Lower leg skin (tissue), 4 donors: ENCODE measurements at regions not wholly inside any gene's neighbourhood (a gene's known extent, or its start where the extent isn't known, plus 50 kb on each side); places are given as distances from the start of the nearest gene placed in this dataset.

Experiments
- DNase-seq, 2 donors: peaks; one replicate each; pipeline ENCODE4 v3.0.0-alpha.2; 2019; ENCODE audit warnings: low spot score in 2 of 2
- H3K4me3 ChIP-seq: fragments of 200-600 bp; sonication (generic); 2 replicates; pipeline ENCODE4 v1.5.1; 2017; ENCODE audit warnings: mild to moderate bottlenecking, low read depth; ENCODE audit not compliant: poor library complexity, severe bottlenecking
- POLR2A ChIP-seq, 2 donors: fragments of 450-650 bp; IDR thresholded peaks; one replicate each; pipeline ENCODE4 v1.6.1; 2016 to 2017; ENCODE audit warnings: antibody characterized with exemption in 2 of 2, mild to moderate bottlenecking in 1 of 2, moderate library complexity in 1 of 2
- WGBS, 2 donors: methylation state at CpG; one replicate each; pipeline ENCODE4 v1.1.5; 2018; 5-methylcytosine and 5-hydroxymethylcytosine counted together
- intact Hi-C: fragments of 100-400 bp; cut with DNase I; formaldehyde crosslinking; loops from one replicate; pipeline ENCODE4 v1.15.0; 2023; ENCODE audit warnings: low total_unique reads
- TF ChIP-seq, protein P1 (sequence below), 3 donors: fragments of 450-650 bp; IDR thresholded peaks; one replicate each; pipeline ENCODE4 v1.5.1; 2016; ENCODE audit warnings: antibody characterized with exemption in 3 of 3, mild to moderate bottlenecking in 3 of 3, moderate library complexity in 2 of 3

DNA sequence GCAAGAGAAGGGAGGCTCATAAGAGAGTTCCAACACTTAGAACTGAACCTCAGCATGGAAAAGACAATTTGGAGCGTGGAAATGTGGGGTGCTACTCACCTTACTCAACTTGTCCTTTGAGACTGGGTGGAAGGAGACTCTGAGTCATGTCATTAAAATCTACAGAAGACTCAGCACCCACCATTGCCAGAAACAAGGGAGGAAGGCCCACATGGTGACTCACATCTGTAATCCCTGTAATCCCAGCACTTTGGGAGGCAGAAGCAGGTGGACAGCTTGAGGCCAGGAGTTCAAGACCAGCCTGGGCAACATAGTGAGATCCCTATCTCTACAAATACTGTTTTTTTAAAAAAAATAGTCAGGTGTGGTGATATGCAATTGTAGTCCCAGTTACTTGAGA lies 161.9 kb upstream of the UBE3A start:
- no peak for DNase-seq
- H3K4me3 ChIP-seq: no peak overlapping the region
- no peak for TF ChIP-seq POLR2A (IDR thresholded peaks at IDR 0.05)
- 73 to 92% methylated on average over 1 of the region's 1 CpG for whole genome bisulfite sequencing, 2 donors
- intact Hi-C loops: no loop called here

DNA sequence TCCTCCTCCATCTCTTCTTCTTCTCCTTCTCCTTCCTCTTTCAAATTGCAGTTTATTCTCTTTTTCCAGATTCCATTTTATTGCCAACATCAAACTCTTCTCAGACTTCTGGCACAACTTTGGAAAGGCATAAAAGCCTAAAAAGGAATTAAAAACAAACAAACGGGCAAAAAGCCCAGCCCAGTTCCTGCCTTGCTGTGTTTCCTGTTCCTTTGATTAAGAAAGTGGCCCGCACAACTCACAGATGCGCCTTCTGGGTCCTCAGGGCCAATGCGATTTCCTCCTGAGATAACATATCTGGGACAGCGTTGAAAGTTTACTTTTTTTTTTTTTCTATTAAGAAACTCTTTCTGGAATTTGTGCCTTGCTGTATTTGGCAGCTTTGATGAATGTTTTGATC lies 158.7 kb upstream of the UBE3A start:
- no peak for TF ChIP-seq POLR2A (IDR thresholded peaks at IDR 0.05)
- TF ChIP-seq, protein P1, sequence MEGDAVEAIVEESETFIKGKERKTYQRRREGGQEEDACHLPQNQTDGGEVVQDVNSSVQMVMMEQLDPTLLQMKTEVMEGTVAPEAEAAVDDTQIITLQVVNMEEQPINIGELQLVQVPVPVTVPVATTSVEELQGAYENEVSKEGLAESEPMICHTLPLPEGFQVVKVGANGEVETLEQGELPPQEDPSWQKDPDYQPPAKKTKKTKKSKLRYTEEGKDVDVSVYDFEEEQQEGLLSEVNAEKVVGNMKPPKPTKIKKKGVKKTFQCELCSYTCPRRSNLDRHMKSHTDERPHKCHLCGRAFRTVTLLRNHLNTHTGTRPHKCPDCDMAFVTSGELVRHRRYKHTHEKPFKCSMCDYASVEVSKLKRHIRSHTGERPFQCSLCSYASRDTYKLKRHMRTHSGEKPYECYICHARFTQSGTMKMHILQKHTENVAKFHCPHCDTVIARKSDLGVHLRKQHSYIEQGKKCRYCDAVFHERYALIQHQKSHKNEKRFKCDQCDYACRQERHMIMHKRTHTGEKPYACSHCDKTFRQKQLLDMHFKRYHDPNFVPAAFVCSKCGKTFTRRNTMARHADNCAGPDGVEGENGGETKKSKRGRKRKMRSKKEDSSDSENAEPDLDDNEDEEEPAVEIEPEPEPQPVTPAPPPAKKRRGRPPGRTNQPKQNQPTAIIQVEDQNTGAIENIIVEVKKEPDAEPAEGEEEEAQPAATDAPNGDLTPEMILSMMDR (IDR thresholded peaks at IDR 0.05): no peak
- intact Hi-C loops: no loop called here
- no peak for DNase-seq
- H3K4me3 ChIP-seq: no peak overlapping the region
- 23 to 28% methylated on average over 5 of the region's 5 CpGs for WGBS, 2 donors

DNA sequence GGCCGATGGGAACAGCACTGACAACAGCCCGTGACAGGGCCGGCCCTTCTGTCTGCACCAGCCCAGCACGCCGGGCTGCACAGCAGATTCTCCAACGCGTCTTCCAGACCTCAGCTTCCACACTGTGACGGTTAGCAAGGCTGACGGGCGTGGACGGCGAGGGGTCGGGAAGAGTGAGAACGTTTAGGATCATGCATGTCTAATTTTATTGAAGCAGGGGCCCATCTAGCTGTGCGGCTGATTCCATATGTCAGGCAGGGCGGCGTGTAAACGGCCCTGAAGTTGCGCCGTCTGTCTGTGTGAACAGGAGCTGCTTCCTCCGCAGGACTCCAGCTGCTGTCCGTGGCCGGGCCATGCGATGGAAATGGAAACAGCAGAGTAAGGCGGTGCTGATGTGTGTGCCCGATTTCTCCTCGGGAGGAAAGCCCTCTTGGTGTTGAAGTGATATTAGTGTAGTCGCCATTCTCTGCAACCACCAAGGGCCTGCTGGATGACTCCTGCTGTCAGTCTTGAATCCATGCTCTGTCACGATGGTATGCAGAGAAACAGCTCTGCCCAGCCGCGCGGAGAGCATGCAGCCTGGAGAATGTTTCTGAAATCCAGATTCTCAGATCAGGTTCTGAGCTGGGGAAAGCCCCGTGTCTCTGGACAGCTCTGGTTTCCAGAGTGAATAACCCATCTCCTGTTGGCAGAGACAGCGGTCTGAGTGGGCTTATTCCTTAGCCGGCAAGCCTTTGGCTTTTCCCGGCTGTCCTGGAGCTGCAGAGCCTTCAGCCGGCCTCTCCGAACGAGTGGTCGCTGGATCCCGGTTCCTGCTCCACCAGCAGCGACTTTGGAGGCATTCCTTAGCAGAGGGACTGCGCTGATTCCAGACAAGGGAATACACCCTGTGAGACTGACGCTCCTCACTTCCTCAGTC lies 158.1 kb upstream of the UBE3A start:
- WGBS, 2 donors: 72 to 77% methylated on average over 40 to 44 of the region's 44 CpGs

DNA sequence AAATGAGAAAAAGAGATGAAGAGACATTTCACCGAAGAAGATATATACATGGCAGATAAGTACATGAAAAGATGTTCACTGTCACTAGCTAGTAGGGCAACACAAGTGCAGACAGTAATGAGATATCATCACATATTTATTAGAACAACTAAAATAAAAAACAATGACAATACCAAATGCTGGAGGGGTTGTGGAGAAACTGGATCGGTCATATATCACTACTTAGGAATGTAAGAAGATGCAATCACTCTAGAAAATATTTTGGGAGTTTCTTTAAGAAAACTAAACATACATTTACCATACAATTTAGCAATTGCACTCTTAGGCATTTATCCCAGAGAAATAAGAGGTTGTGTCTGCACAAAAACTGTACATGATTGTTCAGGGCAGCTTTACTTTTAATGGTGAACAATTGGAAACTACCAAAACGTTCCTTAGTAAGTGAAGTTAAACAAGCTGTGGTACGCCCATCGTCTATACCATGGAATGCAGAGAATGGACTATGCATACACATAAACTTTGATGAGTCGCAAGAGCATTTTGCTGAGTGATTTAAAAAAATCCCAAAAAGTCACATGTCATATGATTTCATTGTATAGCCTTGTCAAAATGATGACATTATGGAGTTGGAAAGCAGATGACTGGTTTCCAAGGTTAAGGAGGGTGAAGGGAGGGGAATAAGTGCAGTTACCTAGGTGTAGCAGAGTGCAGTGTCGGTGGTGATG lies 149.0 kb upstream of the UBE3A start:
- DNase-seq: no peak
- intact Hi-C loops: no loop called here
- 78 to 82% methylated on average over 7 of the region's 7 CpGs for WGBS, 2 donors

More for the DNA sequence above, 158.1 kb upstream of the UBE3A start:
- TF ChIP-seq POLR2A (IDR thresholded peaks at IDR 0.05): no peak
- TF ChIP-seq, protein P1 (IDR thresholded peaks at IDR 0.05): no peak
- intact Hi-C loops: no loop called here
- H3K4me3 ChIP-seq: no peak overlapping the region
- DNase-seq: no peak

DNA sequence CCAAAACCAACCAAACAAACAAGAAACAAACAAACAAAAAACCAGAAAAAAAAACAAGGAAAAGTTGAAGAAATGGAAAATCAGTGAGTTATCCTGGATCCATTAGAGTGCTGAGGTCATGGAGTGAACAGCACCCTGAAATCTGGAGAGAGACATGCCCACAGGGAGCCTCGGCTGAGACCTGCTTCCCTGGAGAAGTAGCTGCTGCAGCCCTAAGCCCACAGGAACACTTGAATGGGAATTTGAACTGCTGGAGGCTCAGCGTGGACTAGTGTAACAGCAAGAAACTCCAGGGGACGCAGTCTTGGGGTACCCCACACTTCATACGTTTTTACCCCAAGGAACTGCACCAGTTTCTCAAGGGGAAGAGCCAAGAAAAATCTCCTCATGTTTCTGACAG lies 144.1 kb upstream of the UBE3A start:
- intact Hi-C loops: no loop called here
- TF ChIP-seq POLR2A (IDR thresholded peaks at IDR 0.05): no peak
- TF ChIP-seq, protein P1 (IDR thresholded peaks at IDR 0.05): no peak
- no peak for DNase-seq
- WGBS, 2 donors: 71 to 86% methylated on average over 4 of the region's 4 CpGs
- H3K4me3 ChIP-seq: no peak overlapping the region

More for the DNA sequence above, 149.0 kb upstream of the UBE3A start:
- no peak overlapping the region for H3K4me3 ChIP-seq
- TF ChIP-seq, protein P1 (IDR thresholded peaks at IDR 0.05): no peak
- TF ChIP-seq POLR2A (IDR thresholded peaks at IDR 0.05): no peak

DNA sequence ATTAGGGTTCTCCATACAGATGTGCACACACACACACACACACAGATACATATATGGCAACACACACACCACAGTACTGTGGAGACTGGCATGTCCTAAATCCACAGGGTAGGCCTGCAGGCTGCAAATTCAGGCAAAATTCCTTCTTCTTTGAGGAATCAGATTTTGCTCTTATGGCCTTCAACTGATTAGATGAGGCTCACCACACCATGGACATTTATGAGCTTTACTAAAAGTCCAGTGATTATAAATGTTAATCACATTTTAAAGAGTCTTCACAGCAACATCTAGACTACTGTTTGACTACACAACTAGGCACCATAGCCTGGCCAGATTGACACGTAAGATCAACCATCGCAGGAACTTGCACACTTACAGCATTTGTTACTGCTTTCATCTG lies 140.3 kb upstream of the UBE3A start:
- DNase-seq: no peak
- 98% methylated on average over 2 of the region's 2 CpGs for WGBS, 2 donors
- no peak overlapping the region for H3K4me3 ChIP-seq
- TF ChIP-seq POLR2A (IDR thresholded peaks at IDR 0.05): no peak
- TF ChIP-seq, protein P1 (IDR thresholded peaks at IDR 0.05): no peak
- intact Hi-C loops: no loop called here
